HCT116 (cell line): ENCODE measurements at regions not wholly inside any gene's neighbourhood (a gene's known extent, or its start where the extent isn't known, plus 50 kb on each side); places are given as distances from the start of the nearest gene placed in this dataset.

Experiments used
- ATAC-seq: fragments of 200-7000 bp; cut with Tn5 transposase; 2 replicates; pipeline ENCODE4 v1.9.1; 2020; ENCODE audit warnings: mild to moderate bottlenecking, moderate library complexity
- BruUV-seq: library from RNA; stranded (reverse); fragments of 400-500 nt; replicated peaks from 2 replicates; lab custom pipeline; 2021; lab: Mats Ljungman, UMichigan
- CTCF ChIA-PET: fragments of 300-600 bp; sonication (Branson Sonifier 250); formaldehyde crosslinking; loops from one replicate; lab custom pipeline; 2021; ENCODE audit warnings: antibody characterized with exemption; lab: Charles Lee
- POLR2A ChIA-PET: fragments of 300-600, 350-600 bp; sonication (Branson Sonifier 250); formaldehyde crosslinking; loops from one replicate; lab custom pipeline; 2021; ENCODE audit warnings: antibody characterized with exemption; lab: Charles Lee
- RAD21 ChIA-PET, 2 experiments: fragments of 300-600 bp; sonication (Branson Sonifier 250); formaldehyde crosslinking; loops; one replicate each; lab custom pipeline; 2023; ENCODE audit warnings: low total read pairs in 2 of 2; ENCODE audit not compliant: uncharacterized antibody in 2 of 2, unreplicated experiment in 2 of 2, low non-redundant PET in 1 of 2; lab: Charles Lee
- DNase-seq: peaks from one replicate; pipeline ENCODE4 v3.0.0-alpha.2; 2010; ENCODE audit warnings: low read depth, low spot score
- H2AFZ ChIP-seq: fragments of 200-600 bp; shearing (Covaris generic), sonication (generic); 2 replicates; pipeline ENCODE4 v1.6.1; 2017; ENCODE audit warnings: low read depth, mixed run types, mixed read lengths, antibody characterized with exemption, low read length; ENCODE audit not compliant: poor library complexity, severe bottlenecking
- H3K27ac ChIP-seq: 2 replicates; pipeline ENCODE4 v1.5.1; 2012; ENCODE audit warnings: low read depth, low read length
- H3K27me3 ChIP-seq: fragments of 200-600 bp; sonication (generic); 2 replicates; pipeline ENCODE4 v1.6.1; 2016; ENCODE audit warnings: mixed run types, low read length, mixed read lengths; ENCODE audit not compliant: insufficient read depth
- H3K36me3 ChIP-seq, 2 experiments: fragments of 200-500 bp in 1 of 2; fragments of 200-600 bp in 1 of 2; sonication (Bioruptor generic) in 1 of 2; sonication (generic) in 1 of 2; 2 replicates each; pipeline versions ENCODE4 v1.5.1 to v1.6.1; 2014 to 2016; ENCODE audit warnings: low read length in 2 of 2, inconsistent platforms in 1 of 2, mixed read lengths in 1 of 2, mixed run types in 1 of 2; ENCODE audit not compliant: insufficient read depth in 2 of 2, control insufficient read depth in 1 of 2
- H3K4me1 ChIP-seq, 2 experiments: fragments of 200-600 bp in 1 of 2; sonication (generic) in 1 of 2; 2 replicates each; pipeline versions ENCODE4 v1.5.1 to v1.6.1; 2012 to 2017; ENCODE audit warnings: low read length in 2 of 2, inconsistent platforms in 1 of 2, mild to moderate bottlenecking in 1 of 2, mixed read lengths in 1 of 2, mixed run types in 1 of 2, moderate library complexity in 1 of 2; ENCODE audit not compliant: insufficient read depth in 2 of 2, control insufficient read depth in 1 of 2
- H3K4me2 ChIP-seq: fragments of 200-600 bp; sonication (generic); 2 replicates; pipeline ENCODE4 v1.6.1; 2017; ENCODE audit warnings: mixed run types, low read length, mixed read lengths
- H3K4me3 ChIP-seq, 2 experiments: fragments of 200-600 bp in 1 of 2; sonication (generic) in 1 of 2; replicated peaks in 1 of 2; 2 replicates each; pipeline ENCODE4 v1.5.1; 2011 to 2016; ENCODE audit warnings: low read length in 2 of 2, control low read depth in 1 of 2, low read depth in 1 of 2, mild to moderate bottlenecking in 1 of 2, mixed read lengths in 1 of 2, mixed run types in 1 of 2
- H3K79me2 ChIP-seq: fragments of 200-600 bp; sonication (generic); 2 replicates; pipeline ENCODE4 v1.6.1; 2017; ENCODE audit warnings: mild to moderate bottlenecking, mixed run types, low read length, moderate library complexity, mixed read lengths; ENCODE audit not compliant: insufficient read depth
- H3K9ac ChIP-seq: fragments of 200-600 bp; sonication (generic); 2 replicates; pipeline ENCODE4 v1.6.1; 2016; ENCODE audit warnings: low read length, mixed read lengths
- H3K9me2 ChIP-seq: fragments of 200-600 bp; sonication (generic), shearing (Covaris generic); 2 replicates; pipeline ENCODE4 v1.6.1; 2017; ENCODE audit warnings: mixed run types, mild to moderate bottlenecking, moderate library complexity; ENCODE audit not compliant: insufficient read depth
- H3K9me3 ChIP-seq, 2 experiments: fragments of 200-500 bp in 1 of 2; fragments of 200-600 bp in 1 of 2; sonication (Bioruptor generic) in 1 of 2; sonication (generic) in 1 of 2; 2 replicates each; pipeline ENCODE4 v1.6.1; 2014 to 2017; ENCODE audit warnings: low read length in 2 of 2, mixed read lengths in 2 of 2, inconsistent platforms in 1 of 2, low read depth in 1 of 2, mild to moderate bottlenecking in 1 of 2, mixed run types in 1 of 2, moderate library complexity in 1 of 2; ENCODE audit not compliant: control insufficient read depth in 1 of 2, insufficient read depth in 1 of 2
- H4K20me1 ChIP-seq: fragments of 200-600 bp; sonication (generic), shearing (Covaris generic); 2 replicates; pipeline ENCODE4 v1.6.1; 2017; ENCODE audit warnings: mixed run types, mild to moderate bottlenecking, moderate library complexity; ENCODE audit not compliant: insufficient read depth
- ATF3 ChIP-seq: IDR thresholded peaks from 2 replicates; pipeline ENCODE4 v1.6.1; 2012
- CBX3 ChIP-seq: IDR thresholded peaks from 2 replicates; pipeline ENCODE4 v1.6.1; 2012; ENCODE audit warnings: low read depth
- ELF1 ChIP-seq: IDR thresholded peaks from 2 replicates; pipeline ENCODE4 v1.6.1; 2012; ENCODE audit warnings: low read depth, borderline replicate concordance
- intact Hi-C: fragments of 100-400 bp; cut with micrococcal nuclease; formaldehyde crosslinking; loops from 2 replicates; pipeline ENCODE4 v1.10.0; 2022

GRCh38 chr2:187988348-187988747 lies 303.3 kb upstream of the GULP1 start:
- Histone ChIP-seq H3K36me3 (no peaks in the 10 kb centered on the region), H3K4me3 (no peak overlapping the region), H3K9ac (no peak overlapping the region), H3K9me2 (no peaks in the 10 kb centered on the region), H3K9me3 (no peaks in the 10 kb centered on the region), H3K4me1 (peaks cover 7 to 9% of the 10 kb centered on the region in 2 experiments; a peak in 3 of 4 replicates), H3K79me2 (no peaks in the 10 kb centered on the region), H3K4me2 (no peak overlapping the region), H4K20me1 (no peaks in the 10 kb centered on the region), H2AFZ (no peak overlapping the region), H3K27me3 (no peaks in the 10 kb centered on the region), H3K27ac (no peak overlapping the region)
- ATAC-seq (no peak), DNase-seq (no peak)
- RAD21 ChIA-PET: no interaction called here
- no TSS peak for BruUV-seq
- POLR2A ChIA-PET: no interaction called here
- intact Hi-C loops: no loop called here
- no peak for TF ChIP-seq ELF1
- CTCF ChIA-PET: no interaction called here

GRCh38 chr2:187989925-187990623 lies 301.6 kb upstream of the GULP1 start:
- H3K27me3 ChIP-seq: no peaks in the 10 kb centered on the region
- DNase-seq (peak; percentile 19), ATAC-seq (peak; percentile 82)
- H3K36me3 ChIP-seq: no peaks in the 10 kb centered on the region
- H4K20me1 ChIP-seq: no peaks in the 10 kb centered on the region
- no peak overlapping the region for H3K4me3 ChIP-seq
- H3K9me3 ChIP-seq: no peaks in the 10 kb centered on the region
- CTCF ChIA-PET: no interaction called here
- TF ChIP-seq ATF3 (no peak), CBX3 (0 out of 2 replicates have a peak, but pooled peaks have one; percentile 27)
- H3K27ac ChIP-seq: no peak overlapping the region
- no peaks in the 10 kb centered on the region for H3K9me2 ChIP-seq
- RAD21 ChIA-PET: no interaction called here
- H3K4me1 ChIP-seq: peaks cover 7 to 9% of the 10 kb centered on the region in 2 experiments; a peak in 3 of 4 replicates
- H3K79me2 ChIP-seq: no peaks in the 10 kb centered on the region
- no TSS peak for BruUV-seq
- H3K4me2 ChIP-seq: peak overlapping the region; percentile 38
- intact Hi-C loops: no loop called here
- peak overlapping the region; percentile 24 for H2AFZ ChIP-seq
- POLR2A ChIA-PET: no interaction called here
- no peak overlapping the region for H3K9ac ChIP-seq
